Activated CD4-positive, alpha-beta T cell treated with anti-CD3 and anti-CD28 coated beads, Interleukin-2, amount 50 U/mL, for 24 hours (primary cell): ENCODE measurements at regions not wholly inside any gene's neighbourhood (a gene's known extent, or its start where the extent isn't known, plus 50 kb on each side); places are given as distances from the start of the nearest gene placed in this dataset.
"Not testable (repeated sequence)": the region's sequence is repeated elsewhere in the genome, so short reads cannot be mapped to it uniquely, and the experiment has no call there.

Experiments
- DNase-seq, 2 donors: peaks; one replicate each; pipeline ENCODE4 v3.0.0-alpha.2; 2020; ENCODE audit warnings: low read depth in 1 of 2, low spot score in 1 of 2

- not testable (repeated sequence) for DNase-seq
Measured at GRCh38 chr10:118964476-118964875, 65.0 kb upstream of the NANOS1 start.

- no peak for DNase-seq
Measured at GRCh38 chr10:118965096-118965495, 64.4 kb upstream of the NANOS1 start.

GRCh38 chr10:118965645-118966044 is 63.9 kb upstream of the NANOS1 start:
- no peak for DNase-seq

- DNase-seq = no peak
Measured at GRCh38 chr10:118966076-118966849, 63.3 kb upstream of the NANOS1 start.

- DNase-seq = no peak
Measured at GRCh38 chr10:118966850-118967125, 62.7 kb upstream of the NANOS1 start.

GRCh38 chr10:118967160-118967559 is 62.4 kb upstream of the NANOS1 start:
- no peak for DNase-seq

GRCh38 chr10:118968060-118968459 is 61.5 kb upstream of the NANOS1 start:
- no peak for DNase-seq

- no peak for DNase-seq
Measured at GRCh38 chr10:118968482-118968881, 61.0 kb upstream of the NANOS1 start.

GRCh38 chr10:118969014-118969413 is 60.5 kb upstream of the NANOS1 start:
- DNase-seq = no peak

GRCh38 chr10:118970770-118971169 is 58.7 kb upstream of the NANOS1 start:
- DNase-seq = no peak

- no peak for DNase-seq
Measured at GRCh38 chr10:118971187-118971586, 58.3 kb upstream of the NANOS1 start.

- DNase-seq = no peak
Measured at GRCh38 chr10:118971876-118972275, 57.6 kb upstream of the NANOS1 start.

- DNase-seq = no peak
Measured at GRCh38 chr10:118973744-118974143, 55.8 kb upstream of the NANOS1 start.

- DNase-seq = no peak
Measured at GRCh38 chr10:118974951-118975350, 54.6 kb upstream of the NANOS1 start.

GRCh38 chr10:118976219-118976618 is 53.3 kb upstream of the NANOS1 start:
- DNase-seq = not testable (repeated sequence)

GRCh38 chr10:118977022-118977599 is 52.4 kb upstream of the NANOS1 start:
- no peak for DNase-seq

GRCh38 chr10:118977835-118978234 is 51.7 kb upstream of the NANOS1 start:
- no peak for DNase-seq

- no peak for DNase-seq
Measured at GRCh38 chr10:118978316-118978997, 51.1 kb upstream of the NANOS1 start.

GRCh38 chr10:118978998-118979350 is 50.5 kb upstream of the NANOS1 start:
- no peak for DNase-seq

- no peak for DNase-seq
Measured at GRCh38 chr10:118979661-118980060, 49.9 kb upstream of the NANOS1 start.
